NCI-H226 (cell line): ENCODE measurements at regions not wholly inside any gene's neighbourhood (a gene's known extent, or its start where the extent isn't known, plus 50 kb on each side); places are given as distances from the start of the nearest gene placed in this dataset.

Source experiments
- DNase-seq: peaks from one replicate; pipeline ENCODE4 v3.0.0-alpha.2; 2015

DNA sequence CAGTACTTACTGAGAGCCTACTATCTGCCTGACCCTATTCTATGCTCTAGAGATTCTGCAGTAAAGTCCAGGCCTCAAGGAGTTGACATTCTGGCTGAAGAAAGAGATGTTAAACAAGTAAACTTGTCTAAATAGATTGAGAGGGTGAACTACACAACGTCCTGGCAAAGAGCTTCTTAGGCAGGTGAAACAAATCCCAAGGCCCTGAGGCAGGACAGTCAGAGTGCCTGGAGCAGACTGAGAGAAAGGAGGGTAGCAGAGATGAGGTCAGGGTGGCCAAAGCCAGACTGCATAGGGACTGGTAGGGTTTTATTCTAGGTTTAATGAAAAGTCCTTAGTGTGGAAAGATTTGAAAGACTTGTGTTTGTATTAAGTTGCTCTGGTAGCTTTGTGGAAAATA lies 84.5 kb upstream of the ATP11B start:
- no peak for DNase-seq

DNA sequence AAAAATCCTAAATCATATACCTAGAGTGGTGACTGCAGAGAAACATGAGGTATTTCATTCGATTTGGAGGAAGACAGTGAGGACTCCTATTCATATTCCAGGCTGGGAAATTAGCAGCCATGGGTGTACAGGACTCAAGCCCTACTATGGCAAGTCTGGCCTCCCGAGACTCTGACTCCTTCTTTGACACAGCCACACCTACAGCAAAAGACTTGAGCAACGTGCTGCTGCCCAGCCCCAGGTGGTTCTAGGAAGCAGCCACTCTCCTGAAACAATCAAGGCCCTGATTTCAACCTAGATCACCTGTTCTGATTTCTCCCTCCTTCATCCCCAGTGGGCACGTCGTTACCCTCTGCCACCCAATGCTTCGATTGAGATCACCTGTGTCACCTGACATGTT lies 84.0 kb upstream of the ATP11B start:
- DNase-seq, result no peak

DNA sequence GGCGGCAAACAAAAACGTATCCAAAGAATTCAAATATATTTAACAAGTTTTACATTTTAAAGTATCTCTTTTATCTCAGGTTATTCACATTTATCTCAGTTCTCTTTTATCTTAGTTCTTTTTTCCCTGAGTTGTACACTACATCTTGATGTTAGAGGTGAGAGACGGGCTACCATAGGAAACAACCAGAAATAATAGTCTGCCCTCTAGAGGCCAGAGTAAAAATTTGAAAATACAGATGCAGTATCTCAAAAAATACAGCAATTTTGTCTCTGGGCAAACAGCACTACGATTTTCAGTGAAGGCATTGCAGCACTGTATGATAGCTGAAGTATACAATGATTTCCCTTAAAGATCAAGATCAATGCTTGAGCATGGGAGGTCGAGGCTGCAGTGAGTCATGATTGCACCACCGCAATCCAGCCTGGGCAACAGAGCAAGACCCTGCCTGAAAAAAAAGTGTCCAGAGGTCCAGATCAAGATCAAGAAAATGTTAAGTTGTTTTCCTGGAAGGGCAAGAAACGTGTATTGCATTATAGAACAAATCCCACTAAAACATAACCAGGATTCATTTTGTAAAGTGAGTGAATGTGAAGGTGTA lies 82.6 kb upstream of the ATP11B start:
- DNase-seq, result no peak

DNA sequence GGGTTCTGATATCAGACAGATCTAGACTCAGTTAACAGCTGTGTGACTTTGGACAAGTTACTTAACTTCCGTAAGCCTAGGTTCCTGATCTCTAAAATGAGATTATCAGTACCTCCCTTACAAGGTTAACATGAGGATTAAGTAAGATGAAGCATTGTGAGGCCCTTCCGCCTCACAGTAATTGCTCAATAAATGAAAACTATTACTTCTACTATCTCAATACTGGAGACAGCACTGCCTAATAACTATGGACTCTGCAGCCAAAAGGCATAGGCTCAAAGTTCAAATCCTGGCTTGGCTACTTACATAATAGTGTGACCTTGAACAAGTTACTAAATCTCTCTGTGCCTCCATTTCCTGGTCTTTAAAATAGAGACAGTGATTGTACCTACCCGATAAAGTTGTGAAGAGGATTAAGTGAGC lies 82.0 kb upstream of the ATP11B start:
- DNase-seq, result no peak

DNA sequence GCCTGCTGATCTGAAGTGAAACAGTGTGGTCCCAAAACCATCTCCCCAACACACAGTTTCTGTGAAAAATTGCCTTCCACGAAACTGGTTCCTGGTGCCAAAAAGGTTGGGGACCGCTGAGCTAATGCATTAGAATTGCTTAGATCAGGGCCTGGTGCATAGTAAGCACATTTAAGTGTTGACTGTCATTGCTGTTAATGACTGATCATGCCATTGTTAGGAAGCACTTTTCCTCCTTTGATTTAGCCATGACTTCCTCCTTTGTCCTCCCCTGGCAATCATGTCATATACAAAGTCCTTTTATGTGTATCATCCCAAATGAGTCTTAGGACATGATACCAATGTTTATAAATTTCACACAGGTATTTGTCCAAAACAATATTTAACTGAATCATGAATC lies 81.5 kb upstream of the ATP11B start:
- DNase-seq, result no peak

DNA sequence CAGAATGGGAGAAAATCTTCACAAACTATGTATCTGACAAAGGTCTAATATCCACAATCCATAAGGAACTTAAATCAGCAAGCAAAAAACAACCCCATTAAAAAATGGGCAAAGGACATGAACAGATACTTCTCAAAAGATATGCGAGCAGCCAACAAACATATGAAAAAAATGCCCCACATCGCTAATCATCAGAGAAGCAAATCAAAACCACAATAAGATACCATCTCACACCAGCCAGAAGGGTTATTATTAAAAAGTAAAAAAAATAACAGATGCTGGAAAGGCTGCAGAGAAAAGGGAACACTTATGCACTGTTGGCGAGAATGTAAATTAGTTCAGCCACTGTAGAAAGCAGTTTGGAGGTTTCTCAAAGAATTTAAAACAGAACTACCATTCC lies 80.2 kb upstream of the ATP11B start:
- no peak for DNase-seq

DNA sequence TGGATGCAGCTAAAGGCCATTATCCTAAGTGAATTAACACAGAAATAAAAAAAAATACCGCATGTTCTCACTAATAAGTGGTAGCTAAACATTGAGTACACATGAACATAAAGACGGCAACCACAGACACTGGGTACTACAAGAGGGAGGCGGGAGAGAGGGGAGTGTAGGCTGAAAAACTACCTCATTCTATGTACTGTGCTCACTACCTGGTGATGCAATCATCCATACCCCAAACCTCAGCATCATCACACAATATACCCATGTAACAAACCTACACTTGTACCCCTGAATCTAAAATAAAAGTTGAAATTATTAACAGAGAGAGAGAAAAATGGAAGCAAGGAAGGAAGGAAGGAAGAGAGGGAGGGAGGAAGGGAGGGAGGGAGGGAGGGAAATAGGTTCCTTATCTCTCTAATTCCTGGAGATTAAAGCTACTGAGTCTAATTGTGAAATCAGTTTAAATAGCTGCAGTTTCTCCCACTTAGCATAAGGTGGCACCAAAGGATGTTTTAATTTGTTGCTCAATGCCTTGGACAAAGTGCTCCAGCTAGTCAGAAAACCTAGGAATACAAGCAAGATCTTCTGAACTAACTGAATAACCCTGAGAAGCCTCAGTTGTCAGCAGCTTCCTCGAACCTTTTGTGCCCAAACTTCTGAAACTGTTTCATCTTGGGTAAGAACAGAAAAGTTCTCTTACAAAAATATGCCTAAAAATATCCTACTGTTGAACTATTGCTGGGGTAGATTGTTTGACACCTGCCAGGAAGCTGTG lies 79.4 kb upstream of the ATP11B start:
- peak; percentile 66 for DNase-seq

DNA sequence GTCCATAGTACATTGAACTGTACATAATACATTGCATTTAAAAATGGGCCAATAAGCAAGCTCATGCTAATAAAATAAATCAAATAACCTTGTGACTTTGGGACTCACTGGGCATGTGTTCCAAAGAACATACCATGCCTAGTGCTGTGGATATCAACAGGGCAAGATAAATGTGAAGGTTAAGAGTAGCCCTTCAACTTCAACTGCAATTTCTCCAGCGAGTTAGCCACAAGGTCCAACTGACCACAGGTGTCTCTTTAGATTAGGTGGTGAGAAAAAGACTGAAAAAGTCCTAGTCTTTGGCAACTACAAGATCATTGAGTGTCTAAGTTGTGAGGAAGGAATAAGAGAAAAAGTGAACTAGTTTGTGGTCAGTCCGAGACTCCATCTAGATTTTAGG lies 78.3 kb upstream of the ATP11B start:
- no peak for DNase-seq

DNA sequence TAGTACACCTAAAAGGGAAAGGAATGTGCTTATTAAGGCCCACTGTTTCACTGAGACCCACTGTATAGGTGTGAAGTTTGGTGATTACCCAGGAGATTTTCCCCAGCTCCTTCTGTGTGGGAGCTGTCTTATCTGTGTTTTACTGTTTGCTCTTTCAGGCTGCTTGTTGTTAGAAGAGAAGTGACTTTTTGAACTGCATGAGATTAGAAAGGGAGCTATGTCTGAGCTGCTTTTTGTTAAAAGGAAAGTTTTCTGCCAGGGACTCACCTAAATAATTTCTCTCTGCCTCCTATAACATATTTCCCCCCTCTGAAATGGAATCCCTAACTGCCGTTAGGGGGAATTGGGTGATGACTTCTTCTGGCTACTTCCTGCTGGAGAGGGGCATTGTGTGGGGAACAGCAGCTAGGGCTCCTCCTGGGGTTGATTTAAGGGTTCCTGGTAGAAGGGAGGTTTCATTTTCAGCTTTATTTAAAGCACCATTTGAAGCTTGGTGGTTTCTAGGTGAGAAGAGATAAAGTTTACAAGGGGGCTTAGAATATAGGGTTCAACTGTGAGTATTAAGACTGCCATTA lies 77.1 kb upstream of the ATP11B start:
- peak; percentile 11 for DNase-seq

DNA sequence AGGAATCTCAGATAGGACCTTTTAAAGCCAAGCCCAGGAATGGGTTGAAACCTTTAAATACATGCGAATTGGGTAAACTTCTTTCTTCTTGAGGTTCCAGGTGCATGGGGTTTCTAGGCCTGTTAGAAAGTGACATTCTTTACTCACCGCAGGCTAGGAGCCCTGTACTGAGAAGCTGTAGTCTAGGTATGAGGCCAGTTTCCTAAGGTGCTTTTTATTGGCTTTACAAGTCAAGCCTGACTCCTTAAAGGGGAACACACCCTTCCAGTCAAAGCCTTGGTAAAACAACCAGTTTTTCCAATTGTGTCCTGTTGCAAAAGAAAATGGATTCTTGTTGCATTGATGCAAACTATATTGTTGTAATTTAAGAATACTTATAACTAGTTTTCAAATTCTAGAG lies 76.1 kb upstream of the ATP11B start:
- DNase-seq, result no peak

DNA sequence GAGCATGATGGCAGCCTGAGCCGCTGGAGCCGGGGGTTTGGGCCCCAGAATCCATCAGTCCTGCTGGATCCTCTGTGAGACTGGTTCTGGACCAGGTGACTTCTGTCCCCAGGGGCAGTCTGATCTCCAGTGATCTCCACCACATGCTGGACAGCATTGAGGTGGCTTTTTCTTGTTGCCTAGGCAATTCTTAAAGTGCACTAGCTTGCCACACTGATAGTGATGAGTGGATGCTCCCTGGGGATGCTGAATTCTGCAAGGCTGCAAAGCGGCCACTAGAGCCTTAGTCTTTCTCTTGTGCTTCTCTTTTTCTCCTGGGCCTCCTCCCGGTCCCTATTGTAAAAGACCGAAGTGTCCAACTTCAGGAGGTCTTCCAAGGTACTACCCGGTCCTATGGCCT lies 70.4 kb upstream of the ATP11B start:
- no peak for DNase-seq

DNA sequence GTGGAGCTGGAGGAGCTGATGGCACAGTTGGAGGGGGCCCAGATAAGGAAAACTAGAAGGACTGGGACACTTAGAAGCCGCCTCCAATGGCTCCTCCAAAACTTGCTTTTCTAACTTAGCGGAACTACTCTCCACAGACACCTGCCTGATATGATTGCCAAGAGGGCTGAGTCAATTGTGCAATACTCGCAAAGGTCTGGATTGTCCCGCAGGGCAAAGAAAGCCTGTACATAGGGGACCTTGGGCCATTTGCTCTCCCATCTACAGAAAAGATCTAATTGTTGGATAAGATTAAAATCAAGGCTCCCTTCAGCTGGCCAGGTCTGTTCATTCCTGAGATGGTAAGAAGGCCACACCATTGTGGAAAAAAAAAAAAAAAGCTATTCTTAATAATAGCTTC lies 69.7 kb upstream of the ATP11B start:
- DNase-seq, result no peak

DNA sequence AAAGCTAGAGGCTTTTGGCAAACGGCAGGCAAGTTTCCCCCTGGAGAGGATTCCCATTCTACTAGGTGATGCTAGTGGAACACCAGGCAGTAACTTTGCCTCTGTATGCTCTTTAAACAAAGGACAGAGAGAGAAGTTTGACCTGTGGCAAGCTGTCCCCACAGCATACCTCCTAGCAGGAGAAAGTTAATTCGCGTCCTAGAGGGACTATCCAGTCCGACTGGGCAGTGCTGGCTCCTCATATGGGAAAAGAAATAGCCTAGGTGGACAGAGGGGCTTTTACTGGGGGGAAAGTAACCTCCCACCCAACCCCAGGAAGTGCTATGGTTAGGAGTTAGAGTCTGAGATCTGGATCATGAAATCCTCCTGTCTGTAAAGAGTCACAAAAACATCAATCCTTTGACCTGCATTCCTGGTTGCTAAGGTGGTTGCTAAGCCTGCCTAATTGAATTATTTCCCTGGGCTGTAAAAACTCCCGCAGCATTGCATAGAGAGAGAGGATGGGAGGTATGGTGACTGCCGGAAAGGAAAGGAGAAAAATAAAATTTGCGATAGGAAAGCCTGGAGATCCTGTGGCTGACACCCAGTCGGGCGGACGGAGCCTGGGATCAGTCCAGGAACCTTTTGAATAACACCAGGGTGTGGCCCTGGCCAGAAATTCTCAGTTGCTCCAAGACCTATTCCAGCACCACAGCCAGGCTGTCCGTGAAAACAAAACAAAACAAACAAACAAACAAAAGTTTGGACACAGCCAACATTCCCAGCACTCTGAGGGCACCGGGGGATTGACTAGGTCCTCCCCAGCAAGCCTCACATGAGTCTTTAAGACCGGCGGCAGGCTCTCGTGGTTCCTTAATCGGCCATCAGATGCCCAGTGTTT lies 67.7 kb upstream of the ATP11B start:
- no peak for DNase-seq

DNA sequence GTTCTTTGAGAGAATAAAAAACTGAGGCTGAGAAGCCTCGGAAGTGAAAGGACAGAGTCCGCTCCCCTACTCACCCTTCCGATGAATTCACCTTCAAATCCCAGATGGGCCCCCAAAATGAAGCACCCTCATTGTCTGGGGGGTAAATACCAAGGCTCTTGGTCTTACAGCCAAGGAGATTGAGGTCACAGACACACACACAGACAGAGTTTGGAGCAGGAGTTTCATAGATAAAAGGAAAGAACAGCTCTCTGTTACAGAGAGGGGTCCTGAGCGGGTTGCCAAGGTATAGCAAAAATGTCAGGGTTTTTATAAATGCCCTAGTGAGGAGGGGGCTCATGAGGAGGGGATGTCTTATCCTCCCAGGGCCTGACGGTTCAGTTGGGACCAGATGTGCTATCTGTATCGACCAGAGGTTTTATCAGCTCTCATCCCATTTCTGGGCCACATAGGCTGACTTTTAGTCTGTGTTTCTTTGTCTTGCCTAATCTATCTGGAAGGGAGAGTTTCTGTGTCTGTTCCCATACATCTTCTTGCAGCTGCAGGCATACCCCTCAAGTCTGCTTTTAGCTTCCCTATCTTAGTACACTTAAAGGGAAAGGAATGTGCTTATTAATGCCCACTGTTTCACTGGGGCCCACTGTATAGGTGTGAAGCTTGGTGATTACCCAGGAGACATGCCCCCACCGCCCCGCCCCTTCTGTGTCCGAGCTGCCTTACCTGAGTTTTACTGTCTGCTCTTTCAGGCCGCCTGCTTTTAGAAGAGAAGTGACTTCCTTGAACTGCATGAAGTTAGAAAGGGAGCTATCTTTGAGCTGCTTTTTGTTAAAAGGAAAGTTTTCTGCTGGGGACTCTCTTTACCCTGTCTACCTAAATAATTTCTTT lies 66.8 kb upstream of the ATP11B start:
- DNase-seq, result no peak

DNA sequence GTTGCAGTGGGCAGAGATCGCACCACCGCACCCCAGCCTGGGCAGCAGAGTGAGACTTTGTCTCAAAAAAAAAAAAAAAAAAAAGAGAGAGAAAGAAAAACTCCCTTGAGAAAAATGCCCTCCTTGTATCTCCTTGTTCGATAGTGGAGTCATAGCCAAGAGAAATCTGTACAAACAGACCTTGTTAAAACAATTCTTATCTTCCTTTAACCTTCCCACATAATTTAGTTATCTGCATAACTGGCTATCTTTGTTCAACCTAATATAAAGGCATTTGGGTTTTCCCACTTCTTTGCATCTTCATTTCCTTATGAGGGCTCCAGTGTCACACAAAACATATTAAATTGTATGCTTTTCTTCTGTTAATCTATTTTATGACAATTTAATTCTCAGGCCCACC lies 65.1 kb upstream of the ATP11B start:
- DNase-seq, result no peak

DNA sequence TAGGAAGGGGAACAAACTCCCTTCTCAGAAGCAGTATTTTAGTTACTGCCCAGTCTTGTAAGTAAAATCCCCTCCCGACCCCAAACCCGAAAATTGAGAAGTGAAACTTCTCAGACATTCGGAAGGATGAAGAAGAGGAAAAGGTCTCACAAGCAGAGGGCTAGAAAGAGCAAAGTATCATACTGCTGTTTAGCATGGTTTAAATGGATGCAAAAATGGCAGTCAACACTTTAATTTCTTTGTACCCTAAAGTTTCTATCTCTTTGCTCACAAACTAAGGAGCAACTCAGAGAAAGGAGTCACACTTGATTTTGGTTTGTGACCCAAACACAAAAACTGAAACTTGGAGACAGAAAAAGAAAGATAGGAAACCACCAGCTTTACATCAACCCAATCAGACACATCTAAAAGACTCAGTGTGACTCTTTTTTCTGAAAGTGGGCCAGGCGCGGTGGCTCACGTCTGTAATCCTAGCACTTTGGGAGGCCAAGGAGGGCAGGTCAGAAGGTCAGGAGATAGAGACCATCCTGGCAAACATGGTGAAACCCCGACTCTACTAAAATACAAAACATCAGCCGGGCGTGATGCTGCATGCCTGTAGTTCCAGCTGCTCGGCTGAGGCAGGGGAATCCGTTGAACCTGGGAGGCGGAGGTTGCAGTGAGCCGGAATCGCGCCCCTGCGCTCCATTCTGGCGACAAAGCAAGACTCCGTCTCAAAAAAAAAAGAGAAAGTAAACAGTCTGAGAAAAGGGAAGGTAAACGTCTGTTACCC lies 63.2 kb upstream of the ATP11B start:
- DNase-seq, result no peak

DNA sequence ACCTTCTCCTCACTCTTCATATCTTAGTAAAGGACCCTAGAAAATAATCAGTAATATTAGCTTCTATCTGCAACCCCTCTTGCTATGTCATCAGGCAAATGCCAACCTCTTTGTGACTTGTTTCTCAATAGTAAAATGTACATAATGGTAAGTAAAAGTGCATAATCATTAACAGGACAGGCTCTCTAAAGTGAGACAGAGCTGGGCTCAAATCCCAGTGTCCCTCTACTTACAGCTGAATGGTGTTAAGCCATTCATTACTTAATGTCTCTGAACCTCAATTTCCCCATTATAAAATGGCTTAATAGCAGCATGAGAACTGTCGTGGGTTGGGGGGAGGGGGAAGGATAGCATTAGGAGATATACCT lies 62.6 kb upstream of the ATP11B start:
- DNase-seq, result no peak

DNA sequence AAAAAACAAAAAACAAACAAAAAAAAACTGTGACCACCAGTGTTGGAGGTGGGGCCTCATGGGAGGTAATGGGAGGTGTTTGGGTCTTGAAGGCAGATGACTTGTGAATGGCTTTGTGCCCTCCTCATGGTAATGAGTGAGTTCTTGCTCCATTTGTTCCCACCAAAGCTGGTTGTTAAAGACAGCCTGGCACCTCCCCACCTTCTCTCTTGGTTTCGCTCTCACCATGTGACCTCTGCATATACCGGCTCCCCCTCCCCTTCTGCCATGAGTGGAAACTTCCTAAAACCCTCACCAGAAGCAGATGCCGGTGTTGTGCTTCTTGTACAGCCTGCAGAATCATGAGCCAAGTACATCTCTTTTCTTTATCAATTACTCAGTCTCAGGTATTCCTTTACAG lies 61.5 kb upstream of the ATP11B start:
- DNase-seq, result no peak

DNA sequence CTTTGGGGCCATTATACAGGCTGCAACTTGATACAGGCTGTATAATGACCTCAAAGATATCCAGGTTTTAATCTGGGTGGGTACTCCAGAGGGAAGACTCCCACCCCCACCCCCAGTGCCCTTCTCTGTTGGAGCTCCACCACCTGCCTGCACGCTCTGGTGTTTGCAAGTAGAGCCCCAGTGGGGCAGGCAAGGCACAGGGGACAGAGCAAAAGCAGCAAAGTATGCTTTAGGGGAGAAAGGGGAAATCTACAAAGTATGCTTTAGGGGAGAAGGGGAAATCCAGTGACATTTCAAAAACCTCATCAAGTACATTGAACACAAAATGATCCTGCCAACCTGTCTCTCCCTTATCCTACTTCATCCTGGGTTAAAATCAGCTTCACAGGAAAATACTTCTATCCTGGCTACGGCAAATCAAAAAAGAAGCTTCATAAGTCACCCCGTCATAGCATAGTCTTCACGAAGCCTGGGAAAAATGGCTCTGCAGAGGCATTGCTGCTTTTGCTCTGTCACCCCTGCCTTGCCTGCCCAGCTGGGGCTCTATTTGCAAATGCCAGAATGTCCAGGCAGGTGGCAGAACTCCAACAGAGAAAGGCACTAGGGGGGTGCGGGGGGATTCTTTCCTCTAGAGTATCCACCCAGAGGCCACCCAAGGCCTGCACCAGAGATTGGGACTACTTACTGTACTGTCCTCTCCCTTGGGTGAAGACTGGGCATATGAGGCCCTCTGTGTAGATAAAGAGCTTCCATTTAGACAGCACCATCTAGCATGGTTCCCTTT lies 60.9 kb upstream of the ATP11B start:
- DNase-seq, result no peak

DNA sequence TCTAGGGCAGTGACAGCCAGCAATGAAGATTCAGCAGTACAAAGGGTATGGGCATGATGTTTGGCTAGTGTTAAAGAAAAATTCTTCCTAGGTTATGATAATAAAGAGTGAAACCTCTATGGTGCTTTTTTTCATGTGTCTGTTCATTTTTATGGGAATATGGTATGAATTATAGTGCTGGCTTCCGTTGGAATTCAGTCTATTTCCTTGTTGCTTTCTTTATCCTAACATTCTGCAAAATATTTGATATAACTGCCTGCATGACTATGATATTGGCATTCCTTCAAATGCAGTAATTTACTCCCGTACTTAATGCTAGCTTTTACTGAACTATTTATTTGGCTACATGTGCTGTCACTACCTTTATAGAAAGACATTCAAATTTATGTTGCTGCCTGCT lies 57.6 kb upstream of the ATP11B start:
- DNase-seq, result peak; percentile 20

DNA sequence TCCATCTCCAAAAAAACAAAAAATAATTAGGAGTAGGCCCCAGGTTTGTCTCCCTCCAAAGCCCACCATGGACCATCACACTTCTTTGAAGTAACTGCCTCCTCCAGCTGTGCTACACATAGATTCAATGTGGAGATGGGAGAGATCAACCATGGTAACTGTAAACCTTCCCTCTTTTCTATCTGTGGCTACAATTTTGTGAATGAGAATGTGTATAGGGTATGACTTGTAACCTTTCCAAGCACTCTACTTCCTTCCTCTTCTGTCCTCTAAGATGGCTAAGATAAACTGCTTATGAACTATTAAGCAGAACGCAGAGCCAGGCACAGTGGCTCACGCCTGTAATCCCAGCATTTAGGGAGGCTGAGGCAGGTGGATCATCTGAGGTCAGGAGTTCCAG lies 55.5 kb upstream of the ATP11B start:
- DNase-seq, result no peak
